Activated CD8-positive, alpha-beta T cell treated with anti-CD3 and anti-CD28 coated beads for 36 hours (primary cell): ENCODE measurements at regions not wholly inside any gene's neighbourhood (a gene's known extent, or its start where the extent isn't known, plus 50 kb on each side); places are given as distances from the start of the nearest gene placed in this dataset.

Experiments used
- ATAC-seq: fragments of 200-7000 bp; cut with Tn5 transposase; one replicate; pipeline ENCODE4 v1.10.0; 2021; ENCODE audit warnings: mild to moderate bottlenecking, moderate library complexity
- CTCF ChIA-PET: fragments of 350-600 bp; sonication (Branson Sonifier 250); formaldehyde crosslinking; loops from one replicate; lab custom pipeline; 2021; ENCODE audit warnings: antibody characterized with exemption; lab: Charles Lee
- POLR2A ChIA-PET: fragments of 350-600 bp; sonication (Branson Sonifier 250); formaldehyde crosslinking; loops from one replicate; lab custom pipeline; 2021; ENCODE audit warnings: antibody characterized with exemption; lab: Charles Lee
- DNase-seq: peaks from one replicate; pipeline ENCODE4 v3.0.0-alpha.2; 2020
- H3K27ac Mint-ChIP-seq: one replicate; pipeline ENCODE4 v1.8.0; 2021; ENCODE audit warnings: mild to moderate bottlenecking, mixed read lengths
- H3K27me3 Mint-ChIP-seq: one replicate; pipeline ENCODE4 v1.8.0; 2021; ENCODE audit warnings: mixed read lengths
- H3K36me3 Mint-ChIP-seq: one replicate; pipeline ENCODE4 v1.8.0; 2021; ENCODE audit warnings: low read depth, mixed read lengths
- H3K4me1 Mint-ChIP-seq: one replicate; pipeline ENCODE4 v1.8.0; 2021; ENCODE audit warnings: low read depth, mixed read lengths
- H3K4me3 Mint-ChIP-seq: one replicate; pipeline ENCODE4 v1.8.0; 2021; ENCODE audit warnings: mild to moderate bottlenecking, moderate library complexity, mixed read lengths
- H3K9me3 Mint-ChIP-seq: one replicate; pipeline ENCODE4 v1.8.0; 2021; ENCODE audit warnings: mixed read lengths
- CTCF ChIP-seq: fragments of 200-600 bp; IDR thresholded peaks from one replicate; pipeline ENCODE4 v1.8.0; 2022; ENCODE audit warnings: antibody characterized with exemption, mild to moderate bottlenecking
- intact Hi-C: fragments of 100-400 bp; cut with micrococcal nuclease; formaldehyde crosslinking; loops from one replicate; pipeline ENCODE4 v1.10.0; 2022

- Mint-ChIP-seq H3K4me1 (no peaks in the 10 kb centered on the region), H3K27ac (no peak overlapping the region), H3K9me3 (peaks cover 21% of the 10 kb centered on the region), H3K4me3 (no peak overlapping the region), H3K36me3 (no peaks in the 10 kb centered on the region), H3K27me3 (no peaks in the 10 kb centered on the region)
- intact Hi-C loops = no loop called here
- ChIA-PET CTCF (no interaction called here), POLR2A (no interaction called here)
- no peak for DNase-seq
- no peak for TF ChIP-seq CTCF
- ATAC-seq = no peak
Observed at GRCh38 chr11:26827567-26828081, 105.8 kb upstream of the SLC5A12 start.

DNA sequence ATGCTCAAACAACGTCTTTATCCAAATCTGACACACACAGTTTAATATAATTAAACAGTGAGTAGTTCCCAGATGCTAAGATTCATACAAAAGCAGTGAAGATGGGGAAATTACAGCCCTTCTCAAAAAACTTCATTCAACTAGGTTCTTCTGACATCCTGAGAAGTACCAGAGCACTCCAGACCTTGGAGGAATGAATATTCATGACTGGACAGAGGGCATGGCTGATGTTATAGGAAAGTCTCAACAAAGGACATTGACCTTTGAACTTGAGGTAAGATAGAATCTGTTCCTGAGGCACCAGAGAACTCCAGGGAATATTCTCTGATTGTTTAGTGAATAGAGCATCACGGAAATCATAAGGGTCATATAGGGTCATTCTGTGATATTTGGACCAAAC is 106.4 kb upstream of the SLC5A12 start:
- intact Hi-C loops = no loop called here
- CTCF ChIA-PET = interaction anchor here (0.9 kb wide), 1 partner anchor 331 kb away, joined by 3 read pairs; no protein-coding TSS in a partner anchor
- ATAC-seq (no peak), DNase-seq (no peak)
- POLR2A ChIA-PET = no interaction called here
- TF ChIP-seq CTCF = no peak
- Mint-ChIP-seq H3K9me3 (peaks cover 16% of the 10 kb centered on the region), H3K36me3 (no peaks in the 10 kb centered on the region), H3K4me1 (no peaks in the 10 kb centered on the region), H3K27ac (no peak overlapping the region), H3K4me3 (no peak overlapping the region), H3K27me3 (no peaks in the 10 kb centered on the region)

- no peak for DNase-seq
- CTCF ChIA-PET = interaction anchor here (1.3 kb wide), 1 partner anchor 655 kb away, joined by 3 read pairs; no protein-coding TSS in a partner anchor
- no peak for ATAC-seq
- intact Hi-C loops = no loop called here
- POLR2A ChIA-PET = no interaction called here
- Mint-ChIP-seq H3K27me3 (no peaks in the 10 kb centered on the region), H3K27ac (no peak overlapping the region), H3K36me3 (no peaks in the 10 kb centered on the region), H3K4me3 (no peak overlapping the region), H3K4me1 (no peaks in the 10 kb centered on the region), H3K9me3 (peaks cover 3% of the 10 kb centered on the region)
- TF ChIP-seq CTCF = no peak
Observed at GRCh38 chr11:26830218-26830617, 108.4 kb upstream of the SLC5A12 start.

DNA sequence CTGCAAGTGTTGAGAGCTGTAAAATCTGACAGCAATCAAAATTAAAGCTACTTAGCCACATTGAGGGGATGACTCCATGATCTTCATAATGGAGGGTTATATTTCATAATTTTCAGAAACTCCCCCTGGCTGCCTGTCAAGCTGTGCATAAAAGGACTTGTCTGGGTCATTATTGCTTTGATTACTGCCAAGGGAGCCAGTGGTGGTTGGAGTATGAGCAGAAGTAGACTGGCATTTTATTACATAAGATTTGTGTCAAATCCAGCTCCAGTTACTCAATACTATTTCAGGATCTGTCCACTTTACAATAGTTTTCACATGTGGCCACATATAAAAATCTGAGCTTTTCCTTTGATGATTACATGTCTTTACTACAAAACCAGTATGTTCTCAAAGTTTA is 108.9 kb upstream of the SLC5A12 start:
- CTCF ChIA-PET = interaction anchor here (1.3 kb wide), 1 partner anchor 655 kb away, joined by 3 read pairs; no protein-coding TSS in a partner anchor
- no peak overlapping the region for H3K4me3 Mint-ChIP-seq
- DNase-seq (no peak), ATAC-seq (no peak)
- H3K9me3 Mint-ChIP-seq = peaks cover 3% of the 10 kb centered on the region
- no peaks in the 10 kb centered on the region for H3K27me3 Mint-ChIP-seq
- intact Hi-C loops = no loop called here
- POLR2A ChIA-PET = no interaction called here
- H3K36me3 Mint-ChIP-seq = no peaks in the 10 kb centered on the region
- H3K27ac Mint-ChIP-seq = no peak overlapping the region
- no peaks in the 10 kb centered on the region for H3K4me1 Mint-ChIP-seq
- no peak for TF ChIP-seq CTCF

- Mint-ChIP-seq H3K9me3 (peaks cover 3% of the 10 kb centered on the region), H3K36me3 (no peaks in the 10 kb centered on the region), H3K27ac (no peak overlapping the region), H3K4me3 (no peak overlapping the region), H3K4me1 (no peaks in the 10 kb centered on the region), H3K27me3 (no peaks in the 10 kb centered on the region)
- intact Hi-C loops = no loop called here
- no peak for ATAC-seq
- CTCF ChIA-PET = no interaction called here
- no peak for TF ChIP-seq CTCF
- POLR2A ChIA-PET = no interaction called here
- no peak for DNase-seq
Observed at GRCh38 chr11:26834601-26835000, 112.7 kb upstream of the SLC5A12 start.
